NCI-H1417 (cell line): ENCODE measurements at regions not wholly inside any gene's neighbourhood (a gene's known extent, or its start where the extent isn't known, plus 50 kb on each side); places are given as distances from the start of the nearest gene placed in this dataset.
"Not testable (repeated sequence)": the region's sequence is repeated elsewhere in the genome, so short reads cannot be mapped to it uniquely, and the experiment has no call there.

Source experiments
- DNase-seq, 3 experiments: peaks; one replicate each; lab custom pipeline; 2025; lab: John Stamatoyannopoulos, UW

DNA sequence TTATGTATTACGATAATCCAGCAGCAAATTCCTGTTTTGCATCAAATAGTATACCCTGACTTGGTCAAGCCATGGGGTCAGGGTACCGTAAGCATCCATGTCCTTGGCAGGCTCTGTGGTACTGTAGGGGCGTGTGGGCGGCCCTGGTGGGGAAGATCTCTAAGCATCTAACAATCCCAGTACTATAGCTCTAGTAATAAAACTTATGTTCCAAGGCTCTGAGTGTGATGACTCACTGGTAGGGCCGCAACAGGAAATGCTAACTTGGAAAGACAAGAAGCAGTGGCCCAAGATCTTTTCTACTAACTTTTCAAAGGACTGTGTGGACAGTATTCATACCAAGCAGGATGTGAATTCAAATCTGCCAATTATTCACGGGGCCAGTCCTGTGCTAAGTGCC is 63.8 kb downstream of the CLEC18A start:
- not testable (repeated sequence) for DNase-seq

DNA sequence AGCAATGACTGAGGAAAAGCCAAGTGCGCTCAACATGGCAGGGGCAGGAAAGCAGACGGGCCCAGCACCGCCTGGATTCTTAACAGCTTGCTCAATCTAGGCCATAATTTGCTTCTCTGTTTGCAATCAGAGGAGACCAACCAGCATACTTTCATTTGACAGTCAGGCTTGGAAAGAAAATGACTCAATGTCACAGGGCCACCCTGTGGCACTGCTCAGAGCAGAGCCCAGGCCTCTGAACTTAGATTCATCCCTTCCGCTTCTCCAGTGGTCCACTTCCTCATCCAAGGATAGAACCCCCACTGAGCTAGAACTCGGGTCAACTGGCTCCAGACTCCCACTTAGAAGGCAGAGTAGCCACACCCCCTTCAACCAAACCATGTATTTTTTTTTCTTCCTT is 65.6 kb downstream of the CLEC18A start:
- DNase-seq, result not testable (repeated sequence)

DNA sequence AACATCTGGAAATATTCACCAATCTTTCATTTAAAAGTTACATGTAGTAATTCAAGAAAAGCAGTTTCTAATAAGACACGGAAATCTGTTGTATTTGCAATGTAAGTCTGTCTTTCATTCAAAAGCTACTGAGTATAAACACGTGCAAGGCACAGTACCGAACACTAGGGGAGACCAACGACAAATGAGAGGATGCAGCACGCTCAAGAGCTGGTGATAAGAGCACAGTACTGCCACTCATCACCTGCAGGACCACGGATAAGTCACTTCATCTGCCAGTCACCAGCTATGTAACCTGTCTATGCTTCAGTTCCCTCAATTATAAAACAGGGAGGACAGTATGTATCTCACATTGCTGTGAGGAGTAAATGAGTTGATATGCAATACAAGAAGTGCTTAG is 67.1 kb downstream of the CLEC18A start:
- DNase-seq, result peak in 1 of 3 experiments; percentile 44

DNA sequence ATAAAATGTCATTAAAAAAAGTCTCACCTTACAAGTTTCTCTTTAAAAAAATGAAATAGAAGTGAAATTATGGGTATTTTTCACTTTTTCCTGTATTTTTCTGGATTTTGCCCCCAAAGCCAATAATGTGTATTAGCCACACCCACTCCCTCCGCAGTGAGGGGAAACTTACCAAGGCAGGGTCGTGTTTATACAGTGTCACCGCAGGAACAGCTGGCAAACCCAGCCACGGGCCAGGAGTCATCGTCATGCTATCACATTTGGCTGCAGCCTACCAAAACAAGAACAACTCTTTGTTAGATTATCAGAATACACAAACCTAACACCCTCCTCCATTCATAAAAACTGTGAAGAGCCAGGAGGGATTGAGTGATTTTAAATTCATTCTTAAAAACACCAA is 72.1 kb downstream of the CLEC18A start:
- not testable (repeated sequence) for DNase-seq

DNA sequence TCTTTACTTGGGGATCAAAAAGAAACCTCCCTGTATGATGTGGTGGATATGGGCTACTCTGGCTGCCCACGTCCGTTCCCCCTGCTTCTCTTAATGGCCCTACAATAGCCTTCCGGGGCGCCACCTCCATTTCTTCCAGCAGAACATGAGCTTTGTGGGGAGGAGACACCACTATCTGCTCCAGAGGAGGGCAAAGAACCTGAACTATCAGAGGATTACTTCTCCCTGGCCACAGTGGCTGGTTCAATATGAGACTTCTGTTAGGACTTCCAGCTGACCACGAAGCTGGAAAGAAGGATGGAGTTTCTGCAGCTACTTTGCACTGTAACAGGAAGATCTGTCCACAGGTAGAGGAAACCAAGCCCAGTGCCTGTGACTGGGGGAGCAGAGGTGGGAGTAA is 72.8 kb downstream of the CLEC18A start:
- DNase-seq, result not testable (repeated sequence)

DNA sequence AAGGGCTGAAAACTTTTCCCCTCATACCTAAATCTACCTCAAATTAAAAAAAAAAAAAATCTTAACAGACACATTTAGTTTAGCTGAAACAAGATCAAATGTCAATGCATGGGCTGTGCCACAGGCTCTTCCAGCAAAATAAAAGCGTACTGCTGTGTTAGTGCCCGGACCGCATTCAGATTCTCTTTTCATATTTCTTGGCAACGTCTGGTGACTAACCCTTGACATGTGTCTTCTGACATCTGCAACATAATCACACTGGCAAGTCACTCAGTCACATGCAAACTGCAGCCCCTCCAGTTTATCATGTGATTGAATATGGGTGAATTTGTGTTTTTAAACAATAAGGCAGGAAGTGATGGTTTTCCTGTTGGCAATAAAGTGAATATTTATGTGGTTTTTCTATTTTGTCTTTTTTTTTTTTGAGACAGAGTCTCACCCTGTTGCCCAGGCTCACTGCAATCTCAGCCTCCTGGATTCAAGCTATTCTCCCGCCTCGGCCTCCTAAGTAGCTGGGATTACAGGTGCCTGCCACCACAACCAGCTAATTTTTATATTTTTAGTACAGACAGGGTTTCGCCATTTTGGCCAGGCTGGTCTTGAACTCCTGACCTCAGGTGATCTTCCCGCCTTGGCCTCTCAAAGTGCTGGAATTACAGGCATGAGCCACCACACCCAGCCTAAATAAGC is 75.2 kb downstream of the CLEC18A start:
- not testable (repeated sequence) for DNase-seq

DNA sequence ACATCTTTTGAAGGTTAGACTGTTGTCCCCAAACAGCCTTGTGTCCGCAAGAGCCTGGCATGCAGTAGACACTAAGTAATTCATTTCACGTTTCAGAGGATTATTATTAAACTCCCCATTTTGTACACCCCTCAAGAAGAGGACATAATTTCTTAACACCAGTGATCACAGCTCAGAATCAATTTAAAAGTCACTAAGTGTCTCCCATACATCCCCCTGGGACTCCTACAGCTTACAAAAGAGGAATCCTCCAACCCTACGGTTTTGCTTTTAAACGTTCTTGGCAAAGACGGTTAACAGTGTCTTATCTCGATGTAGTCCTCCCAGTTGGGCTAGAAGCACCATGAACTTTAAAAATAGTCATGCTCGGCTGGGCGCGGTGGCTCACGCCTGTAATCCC is 81.2 kb upstream of the PDPR start:
- not testable (repeated sequence) for DNase-seq

DNA sequence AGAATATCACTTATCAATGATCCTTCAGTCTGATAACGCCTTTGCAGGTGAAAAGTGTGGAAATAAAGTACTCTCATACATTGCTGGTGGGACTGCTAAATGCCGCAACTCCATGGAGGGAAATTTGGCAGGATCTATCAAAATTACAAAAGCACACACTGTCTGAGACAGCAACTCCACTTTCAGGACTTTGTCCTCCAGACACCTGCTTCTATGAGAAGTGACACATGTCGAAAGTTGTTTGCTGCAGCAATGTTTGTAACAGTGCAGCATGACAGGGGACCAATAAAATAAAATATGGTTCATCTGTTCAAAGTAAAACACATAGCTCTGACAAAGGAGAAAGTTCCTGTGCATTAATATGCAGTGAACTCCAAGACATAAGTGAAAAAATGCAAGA is 76.2 kb upstream of the PDPR start:
- DNase-seq, result not testable (repeated sequence)

DNA sequence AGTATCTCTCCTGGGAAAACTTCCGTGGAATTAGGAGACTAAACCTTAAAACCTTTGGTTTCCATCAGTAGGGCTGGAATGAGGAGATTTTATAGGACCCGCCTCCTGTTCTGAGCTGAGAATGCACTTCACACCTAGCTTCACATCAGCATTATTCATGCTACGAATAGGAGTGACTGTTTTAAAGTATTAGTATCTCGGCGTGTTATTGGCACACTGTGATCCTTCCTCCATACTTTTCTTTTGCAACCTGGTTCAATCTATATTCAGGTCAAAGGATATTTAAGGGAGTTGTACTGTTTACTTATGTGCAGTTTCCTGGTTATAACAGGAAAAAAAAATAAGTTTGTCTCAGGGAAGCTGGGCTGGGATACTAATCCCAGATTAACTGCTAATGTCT is 73.6 kb upstream of the PDPR start:
- DNase-seq, result not testable (repeated sequence)

DNA sequence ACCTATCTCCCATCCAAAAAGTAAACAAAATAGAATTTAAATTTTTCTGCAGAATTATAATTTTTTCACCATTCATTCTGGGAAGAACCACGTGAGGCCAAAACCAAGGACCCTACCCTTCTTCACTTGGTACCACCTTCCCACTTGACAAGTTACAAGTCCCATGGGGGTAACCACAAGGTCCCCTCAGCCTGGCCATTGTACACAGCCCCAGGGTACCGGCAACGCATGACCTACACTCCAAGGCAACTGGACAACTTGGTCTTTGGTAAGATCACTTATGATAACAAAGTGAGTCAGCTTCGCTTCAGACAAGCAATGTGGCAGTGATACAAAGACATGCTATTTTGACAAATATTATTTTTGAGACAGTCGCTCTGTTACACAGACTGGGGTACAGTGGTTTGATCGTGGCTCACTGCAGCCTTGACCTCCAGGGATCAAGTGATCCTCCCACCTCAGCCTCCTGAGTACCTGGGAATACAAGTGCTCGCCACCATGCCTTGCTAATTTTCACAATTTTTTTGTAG is 70.5 kb upstream of the PDPR start:
- not testable (repeated sequence) for DNase-seq

DNA sequence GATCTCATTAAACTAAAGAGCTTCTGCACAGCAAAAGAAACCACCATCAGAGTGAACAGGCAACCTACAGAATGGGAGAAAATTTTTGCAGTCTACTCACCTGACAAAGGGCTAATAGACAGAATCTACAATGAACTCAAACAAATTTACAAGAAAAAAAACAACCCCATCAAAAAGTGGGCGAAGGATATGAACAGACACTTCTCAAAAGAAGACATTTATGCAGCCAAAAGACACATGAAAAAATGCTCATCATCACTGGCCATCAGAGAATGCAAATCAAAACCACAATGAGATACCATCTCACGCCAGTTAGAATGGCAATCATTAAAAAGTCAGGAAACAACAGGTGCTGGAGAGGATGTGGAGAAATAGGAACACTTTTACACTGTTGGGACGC is 67.6 kb upstream of the PDPR start:
- DNase-seq, result not testable (repeated sequence)

DNA sequence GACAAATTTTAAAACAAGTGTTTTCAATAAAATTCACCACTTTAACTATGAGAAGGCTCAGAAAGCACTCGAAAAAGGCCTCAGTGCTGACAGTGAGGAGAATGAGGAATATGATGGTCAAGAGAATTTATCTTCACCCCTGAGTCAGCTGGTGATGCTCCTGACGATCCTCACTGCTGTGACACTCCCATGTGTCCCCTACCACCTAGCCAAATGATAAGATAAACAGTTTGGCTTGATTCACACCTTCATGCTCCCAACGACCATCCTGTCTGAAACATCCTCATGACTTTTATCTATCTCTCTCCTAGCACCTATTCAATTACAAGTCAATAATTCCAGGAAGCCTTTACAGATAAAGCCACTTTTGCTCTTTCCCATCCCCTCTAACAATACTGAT is 66.0 kb upstream of the PDPR start:
- not testable (repeated sequence) for DNase-seq

DNA sequence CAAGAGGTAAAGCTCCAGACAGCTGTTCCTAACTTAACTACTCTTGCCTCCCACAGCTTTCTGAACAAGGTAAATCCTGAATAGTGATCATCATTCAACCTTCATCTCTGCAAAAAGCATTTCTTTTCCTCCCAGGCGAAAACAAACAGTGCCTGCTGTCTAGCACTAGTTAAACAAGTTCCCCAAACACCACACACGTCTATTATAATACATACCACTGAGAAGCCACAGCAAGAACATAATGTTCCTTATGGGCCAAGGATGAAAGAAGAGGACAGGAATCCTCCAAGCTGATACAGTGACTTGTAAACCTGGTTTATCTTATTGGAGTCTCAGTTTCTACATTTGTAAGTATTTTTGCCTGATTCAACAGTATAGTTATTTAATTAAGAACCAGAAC is 56.1 kb upstream of the PDPR start:
- not testable (repeated sequence) for DNase-seq

DNA sequence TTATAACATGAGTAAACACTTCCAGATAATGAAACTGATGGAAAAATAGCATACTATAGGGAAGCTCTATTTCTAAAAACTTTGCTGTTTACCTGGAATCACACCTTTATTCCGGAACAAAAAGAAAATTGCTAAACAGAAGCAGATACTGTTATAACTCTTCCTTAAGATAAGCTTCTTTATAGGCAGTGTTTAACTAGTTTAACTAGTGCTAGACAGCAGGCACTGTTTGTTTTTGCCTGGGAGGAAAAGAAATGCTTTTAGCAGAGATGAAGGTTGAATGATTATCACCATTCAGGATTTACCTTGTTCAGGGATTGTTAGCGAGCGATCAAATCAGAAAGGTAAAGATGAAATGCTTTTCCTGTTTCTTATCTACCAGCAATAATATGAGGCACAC is 54.7 kb upstream of the PDPR start:
- not testable (repeated sequence) for DNase-seq

DNA sequence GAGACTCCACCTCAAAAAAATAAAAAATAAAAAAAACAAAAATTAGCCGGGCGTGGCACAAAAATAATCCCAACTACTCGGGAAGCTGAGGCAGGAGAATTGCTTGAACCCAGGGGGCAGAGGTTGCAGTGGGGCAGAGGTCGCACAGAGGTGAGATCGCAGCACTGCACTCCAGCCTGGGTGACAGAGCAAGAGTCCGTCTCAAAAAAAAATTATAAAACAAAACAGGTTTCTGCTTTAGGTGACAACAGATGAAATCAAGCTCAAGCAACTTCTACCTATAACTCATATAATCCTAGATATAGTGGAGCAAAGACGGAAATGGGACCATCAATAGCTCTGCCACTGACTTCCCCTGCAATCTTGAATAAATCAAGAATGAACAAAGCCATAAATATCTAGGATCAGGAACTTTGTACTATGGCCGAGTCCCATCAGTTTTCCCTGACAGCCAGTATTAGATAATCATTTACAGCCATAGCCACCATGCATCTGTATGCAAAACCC is 53.6 kb upstream of the PDPR start:
- DNase-seq, result not testable (repeated sequence)

DNA sequence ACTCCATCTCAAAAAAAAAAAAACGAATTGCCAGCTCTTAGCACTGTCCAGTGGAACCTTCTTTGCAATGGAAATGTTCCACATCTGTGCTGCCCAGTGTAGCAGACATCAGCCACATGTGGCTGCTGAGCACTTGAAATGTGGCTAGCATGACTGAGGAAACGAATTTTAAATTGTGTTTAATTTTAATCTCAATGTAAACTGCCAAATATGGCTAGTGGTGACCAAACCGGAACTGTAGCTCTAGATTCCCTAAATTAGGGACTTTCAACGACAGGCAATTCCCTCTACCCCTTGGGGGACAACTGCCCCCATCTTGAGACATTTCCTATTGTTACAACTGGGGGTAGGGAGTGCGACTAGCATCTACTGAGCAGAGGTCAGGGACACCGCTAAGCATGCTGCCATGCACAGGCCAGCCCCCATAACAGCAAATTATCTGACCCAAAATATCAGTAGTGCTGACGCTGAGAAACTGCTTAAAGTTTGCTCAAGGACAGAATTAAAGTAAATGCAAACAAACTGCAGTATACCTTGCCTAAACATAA is 52.4 kb upstream of the PDPR start:
- not testable (repeated sequence) for DNase-seq

DNA sequence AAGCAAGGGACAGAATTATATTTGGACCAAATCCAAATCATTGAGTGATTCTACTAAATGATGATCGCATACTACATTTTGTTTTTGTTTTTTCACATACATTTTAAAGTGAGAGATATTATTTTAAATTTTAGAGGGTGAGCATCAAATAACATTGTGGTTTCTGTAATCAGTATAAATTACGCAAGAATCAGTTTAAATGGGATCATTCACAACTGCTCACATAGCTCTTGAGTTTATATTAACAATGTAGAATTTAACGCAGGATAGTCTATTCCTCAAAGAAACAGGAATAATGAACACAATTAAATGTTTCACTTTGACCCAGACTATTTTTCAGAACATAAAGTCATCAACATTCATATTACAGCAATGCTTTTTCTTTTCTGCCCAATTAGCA is 51.2 kb upstream of the PDPR start:
- not testable (repeated sequence) for DNase-seq
